HCT116 (cell line): ENCODE measurements at regions not wholly inside any gene's neighbourhood (a gene's known extent, or its start where the extent isn't known, plus 50 kb on each side); places are given as distances from the start of the nearest gene placed in this dataset.

ENCODE experiments used
- ATAC-seq: fragments of 200-7000 bp; cut with Tn5 transposase; 2 replicates; pipeline ENCODE4 v1.9.1; 2020; ENCODE audit warnings: mild to moderate bottlenecking, moderate library complexity
- BruUV-seq: library from RNA; stranded (reverse); fragments of 400-500 nt; replicated peaks from 2 replicates; lab custom pipeline; 2021; lab: Mats Ljungman, UMichigan
- CTCF ChIA-PET: fragments of 300-600 bp; sonication (Branson Sonifier 250); formaldehyde crosslinking; loops from one replicate; lab custom pipeline; 2021; ENCODE audit warnings: antibody characterized with exemption; lab: Charles Lee
- POLR2A ChIA-PET: fragments of 300-600, 350-600 bp; sonication (Branson Sonifier 250); formaldehyde crosslinking; loops from one replicate; lab custom pipeline; 2021; ENCODE audit warnings: antibody characterized with exemption; lab: Charles Lee
- RAD21 ChIA-PET, 2 experiments: fragments of 300-600 bp; sonication (Branson Sonifier 250); formaldehyde crosslinking; loops; one replicate each; lab custom pipeline; 2023; ENCODE audit warnings: low total read pairs in 2 of 2; ENCODE audit not compliant: uncharacterized antibody in 2 of 2, unreplicated experiment in 2 of 2, low non-redundant PET in 1 of 2; lab: Charles Lee
- DNase-seq: peaks from one replicate; pipeline ENCODE4 v3.0.0-alpha.2; 2010; ENCODE audit warnings: low read depth, low spot score
- H2AFZ ChIP-seq: fragments of 200-600 bp; shearing (Covaris generic), sonication (generic); 2 replicates; pipeline ENCODE4 v1.6.1; 2017; ENCODE audit warnings: low read depth, mixed run types, mixed read lengths, antibody characterized with exemption, low read length; ENCODE audit not compliant: poor library complexity, severe bottlenecking
- H3K27ac ChIP-seq: 2 replicates; pipeline ENCODE4 v1.5.1; 2012; ENCODE audit warnings: low read depth, low read length
- H3K27me3 ChIP-seq: fragments of 200-600 bp; sonication (generic); 2 replicates; pipeline ENCODE4 v1.6.1; 2016; ENCODE audit warnings: mixed run types, low read length, mixed read lengths; ENCODE audit not compliant: insufficient read depth
- H3K36me3 ChIP-seq, 2 experiments: fragments of 200-500 bp in 1 of 2; fragments of 200-600 bp in 1 of 2; sonication (Bioruptor generic) in 1 of 2; sonication (generic) in 1 of 2; 2 replicates each; pipeline versions ENCODE4 v1.5.1 to v1.6.1; 2014 to 2016; ENCODE audit warnings: low read length in 2 of 2, inconsistent platforms in 1 of 2, mixed read lengths in 1 of 2, mixed run types in 1 of 2; ENCODE audit not compliant: insufficient read depth in 2 of 2, control insufficient read depth in 1 of 2
- H3K4me1 ChIP-seq, 2 experiments: fragments of 200-600 bp in 1 of 2; sonication (generic) in 1 of 2; 2 replicates each; pipeline versions ENCODE4 v1.5.1 to v1.6.1; 2012 to 2017; ENCODE audit warnings: low read length in 2 of 2, inconsistent platforms in 1 of 2, mild to moderate bottlenecking in 1 of 2, mixed read lengths in 1 of 2, mixed run types in 1 of 2, moderate library complexity in 1 of 2; ENCODE audit not compliant: insufficient read depth in 2 of 2, control insufficient read depth in 1 of 2
- H3K4me2 ChIP-seq: fragments of 200-600 bp; sonication (generic); 2 replicates; pipeline ENCODE4 v1.6.1; 2017; ENCODE audit warnings: mixed run types, low read length, mixed read lengths
- H3K4me3 ChIP-seq, 2 experiments: fragments of 200-600 bp in 1 of 2; sonication (generic) in 1 of 2; replicated peaks in 1 of 2; 2 replicates each; pipeline ENCODE4 v1.5.1; 2011 to 2016; ENCODE audit warnings: low read length in 2 of 2, control low read depth in 1 of 2, low read depth in 1 of 2, mild to moderate bottlenecking in 1 of 2, mixed read lengths in 1 of 2, mixed run types in 1 of 2
- H3K79me2 ChIP-seq: fragments of 200-600 bp; sonication (generic); 2 replicates; pipeline ENCODE4 v1.6.1; 2017; ENCODE audit warnings: mild to moderate bottlenecking, mixed run types, low read length, moderate library complexity, mixed read lengths; ENCODE audit not compliant: insufficient read depth
- H3K9ac ChIP-seq: fragments of 200-600 bp; sonication (generic); 2 replicates; pipeline ENCODE4 v1.6.1; 2016; ENCODE audit warnings: low read length, mixed read lengths
- H3K9me2 ChIP-seq: fragments of 200-600 bp; sonication (generic), shearing (Covaris generic); 2 replicates; pipeline ENCODE4 v1.6.1; 2017; ENCODE audit warnings: mixed run types, mild to moderate bottlenecking, moderate library complexity; ENCODE audit not compliant: insufficient read depth
- H3K9me3 ChIP-seq, 2 experiments: fragments of 200-500 bp in 1 of 2; fragments of 200-600 bp in 1 of 2; sonication (Bioruptor generic) in 1 of 2; sonication (generic) in 1 of 2; 2 replicates each; pipeline ENCODE4 v1.6.1; 2014 to 2017; ENCODE audit warnings: low read length in 2 of 2, mixed read lengths in 2 of 2, inconsistent platforms in 1 of 2, low read depth in 1 of 2, mild to moderate bottlenecking in 1 of 2, mixed run types in 1 of 2, moderate library complexity in 1 of 2; ENCODE audit not compliant: control insufficient read depth in 1 of 2, insufficient read depth in 1 of 2
- H4K20me1 ChIP-seq: fragments of 200-600 bp; sonication (generic), shearing (Covaris generic); 2 replicates; pipeline ENCODE4 v1.6.1; 2017; ENCODE audit warnings: mixed run types, mild to moderate bottlenecking, moderate library complexity; ENCODE audit not compliant: insufficient read depth
- ATF3 ChIP-seq: IDR thresholded peaks from 2 replicates; pipeline ENCODE4 v1.6.1; 2012
- CBX3 ChIP-seq: IDR thresholded peaks from 2 replicates; pipeline ENCODE4 v1.6.1; 2012; ENCODE audit warnings: low read depth
- CEBPB ChIP-seq: IDR thresholded peaks from 2 replicates; pipeline ENCODE4 v1.6.1; 2012; ENCODE audit warnings: low read depth
- EZH2 ChIP-seq: fragments of 200-600 bp; sonication (generic); IDR thresholded peaks from 2 replicates; pipeline ENCODE4 v1.6.1; 2017; ENCODE audit warnings: antibody characterized with exemption, mixed run types
- FOSL1 ChIP-seq: IDR thresholded peaks from 2 replicates; pipeline ENCODE4 v1.6.1; 2012; ENCODE audit warnings: low read depth
- JUND ChIP-seq: IDR thresholded peaks from 2 replicates; pipeline ENCODE4 v1.6.1; 2012
- MAX ChIP-seq: IDR thresholded peaks from 2 replicates; pipeline ENCODE4 v1.6.1; 2012
- POLR2A ChIP-seq: IDR thresholded peaks from 2 replicates; pipeline ENCODE4 v1.7.0; 2011; ENCODE audit warnings: borderline replicate concordance; ENCODE audit not compliant: insufficient read depth, insufficient read length; ENCODE audit errors: extremely low read depth
- POLR2AphosphoS5 ChIP-seq: IDR thresholded peaks from 2 replicates; pipeline ENCODE4 v1.6.1; 2011; ENCODE audit warnings: mild to moderate bottlenecking, low read depth, low read length, moderate library complexity
- RAD21 ChIP-seq: IDR thresholded peaks from 2 replicates; pipeline ENCODE4 v1.6.1; 2012; ENCODE audit warnings: low read depth, mild to moderate bottlenecking
- SIN3A ChIP-seq: IDR thresholded peaks from 2 replicates; pipeline ENCODE4 v1.6.1; 2012; ENCODE audit warnings: low read depth
- SP1 ChIP-seq: IDR thresholded peaks from 2 replicates; pipeline ENCODE4 v1.6.1; 2012; ENCODE audit warnings: low read depth
- SRF ChIP-seq: IDR thresholded peaks from 2 replicates; pipeline ENCODE4 v1.6.1; 2012; ENCODE audit warnings: low read depth
- TCF7L2 ChIP-seq: IDR thresholded peaks from 2 replicates; pipeline ENCODE4 v1.7.0; 2011; ENCODE audit warnings: borderline replicate concordance, inconsistent platforms; ENCODE audit not compliant: insufficient read depth, insufficient read length; ENCODE audit errors: extremely low read depth
- YY1 ChIP-seq: IDR thresholded peaks from 2 replicates; pipeline ENCODE4 v1.6.1; 2011; ENCODE audit warnings: low read length, low read depth, moderate library complexity, mild to moderate bottlenecking; ENCODE audit not compliant: insufficient replicate concordance; ENCODE audit errors: extremely low read depth
- ZFX ChIP-seq: fragments of 450-650 bp; IDR thresholded peaks from 2 replicates; pipeline ENCODE4 v1.6.1; 2017
- ZNF274 ChIP-seq: fragments of 200-500 bp; sonication (Bioruptor generic); IDR thresholded peaks from 2 replicates; pipeline ENCODE4 v1.6.1; 2014; ENCODE audit warnings: mild to moderate bottlenecking, low read depth, low read length, inconsistent platforms
- intact Hi-C: fragments of 100-400 bp; cut with micrococcal nuclease; formaldehyde crosslinking; loops from 2 replicates; pipeline ENCODE4 v1.10.0; 2022
- TF ChIP-seq, protein P1 (sequence below): IDR thresholded peaks from 2 replicates; pipeline ENCODE4 v1.6.1; 2011; ENCODE audit warnings: mild to moderate bottlenecking, low read length, moderate library complexity; ENCODE audit not compliant: insufficient replicate concordance; ENCODE audit errors: extremely low read depth
- TF ChIP-seq, protein P2 (sequence below): IDR thresholded peaks from 2 replicates; pipeline ENCODE4 v1.6.1; 2012; ENCODE audit warnings: low read depth
- TF ChIP-seq, protein P3 (sequence below), 3 experiments: fragments of 200-600 bp in 1 of 3; sonication (generic) in 1 of 3; IDR thresholded peaks in 2 of 3; conservative IDR thresholded peaks in 1 of 3; 2 replicates each; pipeline ENCODE4 v1.5.1; 2012 to 2017; ENCODE audit warnings: low read depth in 2 of 3, low read length in 2 of 3, antibody characterized with exemption in 1 of 3, borderline replicate concordance in 1 of 3, control low read depth in 1 of 3, mild to moderate bottlenecking in 1 of 3, mixed read lengths in 1 of 3, mixed run types in 1 of 3, moderate library complexity in 1 of 3; ENCODE audit not compliant: insufficient read depth in 1 of 3

DNA sequence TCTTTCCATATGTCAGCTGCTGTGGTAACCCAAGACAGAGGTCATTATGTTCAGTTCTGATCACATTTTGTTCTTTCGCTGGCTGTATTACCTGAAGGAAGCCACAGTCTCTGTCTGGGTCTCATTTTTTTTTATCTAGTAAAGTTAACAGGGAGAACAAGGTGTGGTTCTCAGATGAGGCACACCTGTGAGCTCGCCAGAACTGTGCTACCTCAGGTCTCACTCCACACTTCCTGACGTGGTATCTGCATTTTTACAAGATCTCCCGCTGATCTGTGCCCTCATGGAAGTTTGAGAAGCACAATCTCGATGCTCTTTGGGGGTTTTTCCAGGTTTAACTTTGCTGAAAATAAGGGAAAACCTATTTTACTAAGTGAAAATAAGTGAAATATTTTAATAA is 169.5 kb upstream of the CENPW start:
- ChIA-PET POLR2A (no interaction called here), CTCF (interaction anchor here (0.7 kb wide), 1 partner anchor 20 kb away, joined by 3 read pairs; no protein-coding TSS in a partner anchor), RAD21 (no interaction called here)
- intact Hi-C loops, result loop anchor here (10.0 kb wide), 2 partner anchors 396 to 934 kb away; no protein-coding TSS in a partner anchor
- Histone ChIP-seq H3K4me1 (no peaks in the 10 kb centered on the region), H3K9me2 (no peaks in the 10 kb centered on the region), H3K79me2 (no peaks in the 10 kb centered on the region), H3K9me3 (no peaks in the 10 kb centered on the region), H4K20me1 (no peaks in the 10 kb centered on the region), H3K9ac (no peak overlapping the region), H3K4me3 (no peak overlapping the region), H3K27me3 (no peaks in the 10 kb centered on the region), H3K27ac (no peak overlapping the region), H2AFZ (no peak overlapping the region), H3K36me3 (no peaks in the 10 kb centered on the region), H3K4me2 (no peak overlapping the region)
- no peak for DNase-seq
- BruUV-seq, result no TSS peak
- ATAC-seq, result no peak
- no peak for TF ChIP-seq CBX3
- TF ChIP-seq, protein P1, sequence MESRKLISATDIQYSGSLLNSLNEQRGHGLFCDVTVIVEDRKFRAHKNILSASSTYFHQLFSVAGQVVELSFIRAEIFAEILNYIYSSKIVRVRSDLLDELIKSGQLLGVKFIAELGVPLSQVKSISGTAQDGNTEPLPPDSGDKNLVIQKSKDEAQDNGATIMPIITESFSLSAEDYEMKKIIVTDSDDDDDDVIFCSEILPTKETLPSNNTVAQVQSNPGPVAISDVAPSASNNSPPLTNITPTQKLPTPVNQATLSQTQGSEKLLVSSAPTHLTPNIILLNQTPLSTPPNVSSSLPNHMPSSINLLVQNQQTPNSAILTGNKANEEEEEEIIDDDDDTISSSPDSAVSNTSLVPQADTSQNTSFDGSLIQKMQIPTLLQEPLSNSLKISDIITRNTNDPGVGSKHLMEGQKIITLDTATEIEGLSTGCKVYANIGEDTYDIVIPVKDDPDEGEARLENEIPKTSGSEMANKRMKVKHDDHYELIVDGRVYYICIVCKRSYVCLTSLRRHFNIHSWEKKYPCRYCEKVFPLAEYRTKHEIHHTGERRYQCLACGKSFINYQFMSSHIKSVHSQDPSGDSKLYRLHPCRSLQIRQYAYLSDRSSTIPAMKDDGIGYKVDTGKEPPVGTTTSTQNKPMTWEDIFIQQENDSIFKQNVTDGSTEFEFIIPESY, result no peak
- no peak for TF ChIP-seq EZH2
- TF ChIP-seq ZFX, result no peak
- no peak for TF ChIP-seq ATF3
- TF ChIP-seq JUND, result no peak
- TF ChIP-seq FOSL1, result no peak
- TF ChIP-seq, protein P2, sequence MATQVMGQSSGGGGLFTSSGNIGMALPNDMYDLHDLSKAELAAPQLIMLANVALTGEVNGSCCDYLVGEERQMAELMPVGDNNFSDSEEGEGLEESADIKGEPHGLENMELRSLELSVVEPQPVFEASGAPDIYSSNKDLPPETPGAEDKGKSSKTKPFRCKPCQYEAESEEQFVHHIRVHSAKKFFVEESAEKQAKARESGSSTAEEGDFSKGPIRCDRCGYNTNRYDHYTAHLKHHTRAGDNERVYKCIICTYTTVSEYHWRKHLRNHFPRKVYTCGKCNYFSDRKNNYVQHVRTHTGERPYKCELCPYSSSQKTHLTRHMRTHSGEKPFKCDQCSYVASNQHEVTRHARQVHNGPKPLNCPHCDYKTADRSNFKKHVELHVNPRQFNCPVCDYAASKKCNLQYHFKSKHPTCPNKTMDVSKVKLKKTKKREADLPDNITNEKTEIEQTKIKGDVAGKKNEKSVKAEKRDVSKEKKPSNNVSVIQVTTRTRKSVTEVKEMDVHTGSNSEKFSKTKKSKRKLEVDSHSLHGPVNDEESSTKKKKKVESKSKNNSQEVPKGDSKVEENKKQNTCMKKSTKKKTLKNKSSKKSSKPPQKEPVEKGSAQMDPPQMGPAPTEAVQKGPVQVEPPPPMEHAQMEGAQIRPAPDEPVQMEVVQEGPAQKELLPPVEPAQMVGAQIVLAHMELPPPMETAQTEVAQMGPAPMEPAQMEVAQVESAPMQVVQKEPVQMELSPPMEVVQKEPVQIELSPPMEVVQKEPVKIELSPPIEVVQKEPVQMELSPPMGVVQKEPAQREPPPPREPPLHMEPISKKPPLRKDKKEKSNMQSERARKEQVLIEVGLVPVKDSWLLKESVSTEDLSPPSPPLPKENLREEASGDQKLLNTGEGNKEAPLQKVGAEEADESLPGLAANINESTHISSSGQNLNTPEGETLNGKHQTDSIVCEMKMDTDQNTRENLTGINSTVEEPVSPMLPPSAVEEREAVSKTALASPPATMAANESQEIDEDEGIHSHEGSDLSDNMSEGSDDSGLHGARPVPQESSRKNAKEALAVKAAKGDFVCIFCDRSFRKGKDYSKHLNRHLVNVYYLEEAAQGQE, result no peak
- no peak for TF ChIP-seq SIN3A
- TF ChIP-seq RAD21, result no peak
- no peak for TF ChIP-seq SRF
- TF ChIP-seq, protein P3, sequence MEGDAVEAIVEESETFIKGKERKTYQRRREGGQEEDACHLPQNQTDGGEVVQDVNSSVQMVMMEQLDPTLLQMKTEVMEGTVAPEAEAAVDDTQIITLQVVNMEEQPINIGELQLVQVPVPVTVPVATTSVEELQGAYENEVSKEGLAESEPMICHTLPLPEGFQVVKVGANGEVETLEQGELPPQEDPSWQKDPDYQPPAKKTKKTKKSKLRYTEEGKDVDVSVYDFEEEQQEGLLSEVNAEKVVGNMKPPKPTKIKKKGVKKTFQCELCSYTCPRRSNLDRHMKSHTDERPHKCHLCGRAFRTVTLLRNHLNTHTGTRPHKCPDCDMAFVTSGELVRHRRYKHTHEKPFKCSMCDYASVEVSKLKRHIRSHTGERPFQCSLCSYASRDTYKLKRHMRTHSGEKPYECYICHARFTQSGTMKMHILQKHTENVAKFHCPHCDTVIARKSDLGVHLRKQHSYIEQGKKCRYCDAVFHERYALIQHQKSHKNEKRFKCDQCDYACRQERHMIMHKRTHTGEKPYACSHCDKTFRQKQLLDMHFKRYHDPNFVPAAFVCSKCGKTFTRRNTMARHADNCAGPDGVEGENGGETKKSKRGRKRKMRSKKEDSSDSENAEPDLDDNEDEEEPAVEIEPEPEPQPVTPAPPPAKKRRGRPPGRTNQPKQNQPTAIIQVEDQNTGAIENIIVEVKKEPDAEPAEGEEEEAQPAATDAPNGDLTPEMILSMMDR (IDR thresholded peaks at IDR 0.05 in 2 of 3, conservative IDR thresholded peaks at IDR 0.05 in 1 of 3; ENCODE audit: borderline replicate concordance in 1 of 3, insufficient read depth in 1 of 3, low read depth in 2 of 3, low read length in 2 of 3), result no peak
- TF ChIP-seq MAX, result no peak
- TF ChIP-seq SP1, result no peak
- TF ChIP-seq POLR2A, result no peak
- no peak for TF ChIP-seq YY1
- TF ChIP-seq TCF7L2, result no peak
- TF ChIP-seq CEBPB, result no peak
- no peak for TF ChIP-seq POLR2AphosphoS5
- TF ChIP-seq ZNF274, result no peak
